ENCODE measurements at regions not wholly inside any gene's neighbourhood (a gene's known extent, or its start where the extent isn't known, plus 50 kb on each side); places are given as distances from the start of the nearest gene placed in this dataset.
"Not testable (repeated sequence)": the region's sequence is repeated elsewhere in the genome, so short reads cannot be mapped to it uniquely, and the experiment has no call there.

DNA sequence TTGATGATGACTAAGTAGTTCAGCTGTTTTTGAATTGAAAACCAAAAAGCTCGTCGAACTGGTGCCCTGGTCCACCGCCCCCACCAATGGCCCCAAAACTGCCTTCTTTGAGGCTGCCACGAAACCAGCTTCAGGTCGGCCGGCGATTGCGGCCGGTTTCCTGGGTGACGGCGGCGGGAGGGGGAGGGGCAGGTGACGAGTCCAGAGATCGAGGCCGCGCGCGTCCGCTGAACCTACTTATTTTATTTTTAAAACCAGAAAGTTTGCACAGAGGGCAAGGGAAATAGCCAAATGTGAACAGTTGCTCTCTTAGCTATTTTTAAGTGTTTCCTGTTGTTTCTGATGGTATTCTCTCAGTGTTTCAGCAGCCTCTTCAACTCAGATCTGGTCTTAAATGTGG lies 120.8 kb upstream of the ARMCX2 start:
- TF ChIP-seq POLR2A, POLR2AphosphoS5, EP300 (IDR thresholded peaks at IDR 0.05): not testable (repeated sequence)
- TF ChIP-seq, protein P1, sequence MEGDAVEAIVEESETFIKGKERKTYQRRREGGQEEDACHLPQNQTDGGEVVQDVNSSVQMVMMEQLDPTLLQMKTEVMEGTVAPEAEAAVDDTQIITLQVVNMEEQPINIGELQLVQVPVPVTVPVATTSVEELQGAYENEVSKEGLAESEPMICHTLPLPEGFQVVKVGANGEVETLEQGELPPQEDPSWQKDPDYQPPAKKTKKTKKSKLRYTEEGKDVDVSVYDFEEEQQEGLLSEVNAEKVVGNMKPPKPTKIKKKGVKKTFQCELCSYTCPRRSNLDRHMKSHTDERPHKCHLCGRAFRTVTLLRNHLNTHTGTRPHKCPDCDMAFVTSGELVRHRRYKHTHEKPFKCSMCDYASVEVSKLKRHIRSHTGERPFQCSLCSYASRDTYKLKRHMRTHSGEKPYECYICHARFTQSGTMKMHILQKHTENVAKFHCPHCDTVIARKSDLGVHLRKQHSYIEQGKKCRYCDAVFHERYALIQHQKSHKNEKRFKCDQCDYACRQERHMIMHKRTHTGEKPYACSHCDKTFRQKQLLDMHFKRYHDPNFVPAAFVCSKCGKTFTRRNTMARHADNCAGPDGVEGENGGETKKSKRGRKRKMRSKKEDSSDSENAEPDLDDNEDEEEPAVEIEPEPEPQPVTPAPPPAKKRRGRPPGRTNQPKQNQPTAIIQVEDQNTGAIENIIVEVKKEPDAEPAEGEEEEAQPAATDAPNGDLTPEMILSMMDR (IDR thresholded peaks at IDR 0.05): not testable (repeated sequence)

Measured in suprapubic skin (tissue), 4 donors.